Renal cortex interstitium (tissue), 11 donors: ENCODE measurements at regions not wholly inside any gene's neighbourhood (a gene's known extent, or its start where the extent isn't known, plus 50 kb on each side); places are given as distances from the start of the nearest gene placed in this dataset.
"Not testable (repeated sequence)": the region's sequence is repeated elsewhere in the genome, so short reads cannot be mapped to it uniquely, and the experiment has no call there.

Experiments
- DNase-seq, 11 donors: peaks; one replicate each; pipeline ENCODE4 v3.0.0-alpha.2; 2013; ENCODE audit warnings: low read depth in 9 of 11, low spot score in 4 of 11; ENCODE audit errors: extremely low read depth in 1 of 11

GRCh38 chr10:30560326-30560725, 69.2 kb downstream of the LYZL2 start:
- DNase-seq, result no peak

GRCh38 chr10:30559180-30559579, 70.4 kb downstream of the LYZL2 start:
- no peak for DNase-seq

GRCh38 chr10:30558411-30558810, 71.1 kb downstream of the LYZL2 start:
- DNase-seq, result no peak

- DNase-seq, result no peak
Measured at GRCh38 chr10:30557884-30558283, 71.7 kb downstream of the LYZL2 start.

- DNase-seq, result no peak
Measured at GRCh38 chr10:30556189-30556588, 73.4 kb downstream of the LYZL2 start.

- no peak for DNase-seq
Measured at GRCh38 chr10:30555465-30555864, 74.1 kb downstream of the LYZL2 start.

GRCh38 chr10:30554440-30554825, 75.1 kb downstream of the LYZL2 start:
- no peak for DNase-seq

- peak in 1 of 11 donors; percentile 18 for DNase-seq
Measured at GRCh38 chr10:30553626-30554439, 75.7 kb downstream of the LYZL2 start.

GRCh38 chr10:30553018-30553625, 76.4 kb downstream of the LYZL2 start:
- peak in 1 of 11 donors; percentile 28 for DNase-seq

- DNase-seq, result no peak
Measured at GRCh38 chr10:30550967-30551815, 78.4 kb downstream of the LYZL2 start.

GRCh38 chr10:30549134-30549687, 80.3 kb downstream of the LYZL2 start:
- not testable (repeated sequence) for DNase-seq

- no peak for DNase-seq
Measured at GRCh38 chr10:30546511-30546910, 83.0 kb downstream of the LYZL2 start.

GRCh38 chr10:30542895-30543288, 86.7 kb downstream of the LYZL2 start:
- no peak for DNase-seq

- no peak for DNase-seq
Measured at GRCh38 chr10:30542001-30542894, 87.3 kb downstream of the LYZL2 start.

- DNase-seq, result no peak
Measured at GRCh38 chr10:30540276-30540675, 89.3 kb downstream of the LYZL2 start.

GRCh38 chr10:30538086-30538485, 91.5 kb downstream of the LYZL2 start:
- no peak for DNase-seq

GRCh38 chr10:30537586-30537985, 92.0 kb downstream of the LYZL2 start:
- no peak for DNase-seq

- DNase-seq, result not testable (repeated sequence)
Measured at GRCh38 chr10:30537158-30537557, 92.4 kb downstream of the LYZL2 start.

- no peak for DNase-seq
Measured at GRCh38 chr10:30536578-30536977, 93.0 kb downstream of the LYZL2 start.
